Mucosa of rectum (tissue), 2 donors: ENCODE measurements at regions not wholly inside any gene's neighbourhood (a gene's known extent, or its start where the extent isn't known, plus 50 kb on each side); places are given as distances from the start of the nearest gene placed in this dataset.
"Not testable (repeated sequence)": the region's sequence is repeated elsewhere in the genome, so short reads cannot be mapped to it uniquely, and the experiment has no call there.

ENCODE experiments used
- H3K27ac ChIP-seq, 2 donors: one replicate each; pipeline ENCODE4 v1.7.0; 2013; ENCODE audit warnings: inconsistent platforms in 2 of 2, low read depth in 2 of 2, low read length in 2 of 2
- H3K27me3 ChIP-seq, 2 donors: one replicate each; pipeline ENCODE4 v1.7.0; 2013; ENCODE audit warnings: low read length in 2 of 2; ENCODE audit not compliant: control insufficient read depth in 2 of 2, insufficient read depth in 2 of 2
- H3K36me3 ChIP-seq, 2 donors: one replicate each; pipeline ENCODE4 v1.7.0; 2013; ENCODE audit warnings: low read length in 2 of 2; ENCODE audit not compliant: control insufficient read depth in 2 of 2, insufficient read depth in 2 of 2
- H3K4me1 ChIP-seq, 2 donors: one replicate each; pipeline ENCODE4 v1.7.0; 2013; ENCODE audit warnings: low read length in 2 of 2, mild to moderate bottlenecking in 1 of 2; ENCODE audit not compliant: control insufficient read depth in 2 of 2, insufficient read depth in 2 of 2
- H3K4me3 ChIP-seq, 2 donors: one replicate each; pipeline ENCODE4 v1.7.0; 2013; ENCODE audit warnings: low read length in 2 of 2
- H3K9ac ChIP-seq, 2 donors: one replicate each; pipeline ENCODE4 v1.7.0; 2013; ENCODE audit warnings: low read length in 2 of 2, low read depth in 1 of 2, mild to moderate bottlenecking in 1 of 2
- H3K9me3 ChIP-seq, 2 donors: one replicate each; pipeline ENCODE4 v1.7.0; 2013; ENCODE audit warnings: low read length in 2 of 2; ENCODE audit not compliant: control insufficient read depth in 2 of 2
- donor health status: healthy.
- donor health status: Normal muscosa, but diverticular disease.

- H3K27ac ChIP-seq = no peak overlapping the region
- H3K4me3 ChIP-seq = no peak overlapping the region
- H3K9ac ChIP-seq = no peak overlapping the region
- peaks cover 0 to 3% of the 10 kb centered on the region in 2 donors for H3K27me3 ChIP-seq
- no peaks in the 10 kb centered on the region for H3K4me1 ChIP-seq
- no peaks in the 10 kb centered on the region for H3K36me3 ChIP-seq
- peaks cover 0 to 8% of the 10 kb centered on the region in 2 donors for H3K9me3 ChIP-seq
These were observed 94.3 kb downstream of the ASB1 start for GRCh38 chr2:238521002-238521401.

GRCh38 chr2:238521870-238522269, 95.1 kb downstream of the ASB1 start:
- peaks cover 0 to 6% of the 10 kb centered on the region in 2 donors for H3K9me3 ChIP-seq
- H3K4me1 ChIP-seq = no peaks in the 10 kb centered on the region
- no peaks in the 10 kb centered on the region for H3K36me3 ChIP-seq
- no peak overlapping the region for H3K27ac ChIP-seq
- peaks cover 0 to 3% of the 10 kb centered on the region in 2 donors for H3K27me3 ChIP-seq
- no peak overlapping the region for H3K9ac ChIP-seq
- no peak overlapping the region for H3K4me3 ChIP-seq

- Histone ChIP-seq H3K27me3 (peaks cover 0 to 3% of the 10 kb centered on the region in 2 donors), H3K4me3 (no peak overlapping the region), H3K9ac (no peak overlapping the region), H3K36me3 (no peaks in the 10 kb centered on the region), H3K9me3 (no peaks in the 10 kb centered on the region), H3K4me1 (no peaks in the 10 kb centered on the region), H3K27ac (no peak overlapping the region)
These were observed 96.7 kb downstream of the ASB1 start for GRCh38 chr2:238523158-238524110.

- H3K4me3 ChIP-seq = no peak overlapping the region
- H3K4me1 ChIP-seq = no peaks in the 10 kb centered on the region
- H3K36me3 ChIP-seq = no peaks in the 10 kb centered on the region
- no peak overlapping the region for H3K9ac ChIP-seq
- no peaks in the 10 kb centered on the region for H3K9me3 ChIP-seq
- H3K27me3 ChIP-seq = peaks cover 0 to 3% of the 10 kb centered on the region in 2 donors
- H3K27ac ChIP-seq = no peak overlapping the region
These were observed 97.8 kb downstream of the ASB1 start for GRCh38 chr2:238524426-238524983.

GRCh38 chr2:238525990-238526389, 99.3 kb downstream of the ASB1 start:
- Histone ChIP-seq H3K27me3 (peaks cover 0 to 3% of the 10 kb centered on the region in 2 donors), H3K36me3 (no peaks in the 10 kb centered on the region), H3K4me1 (no peaks in the 10 kb centered on the region), H3K27ac (no peak overlapping the region), H3K9ac (no peak overlapping the region), H3K9me3 (no peaks in the 10 kb centered on the region), H3K4me3 (no peak overlapping the region)

- Histone ChIP-seq H3K36me3 (no peaks in the 10 kb centered on the region), H3K4me1 (no peaks in the 10 kb centered on the region), H3K27me3 (peaks cover 0 to 3% of the 10 kb centered on the region in 2 donors), H3K27ac (no peak overlapping the region), H3K9ac (no peak overlapping the region), H3K9me3 (no peaks in the 10 kb centered on the region), H3K4me3 (no peak overlapping the region)
These were observed 100.8 kb downstream of the ASB1 start for GRCh38 chr2:238527565-238527964.

GRCh38 chr2:238528953-238529781, 102.4 kb downstream of the ASB1 start:
- no peak overlapping the region for H3K9ac ChIP-seq
- H3K27me3 ChIP-seq = no peaks in the 10 kb centered on the region
- no peaks in the 10 kb centered on the region for H3K4me1 ChIP-seq
- no peak overlapping the region for H3K4me3 ChIP-seq
- no peaks in the 10 kb centered on the region for H3K9me3 ChIP-seq
- no peaks in the 10 kb centered on the region for H3K36me3 ChIP-seq
- no peak overlapping the region for H3K27ac ChIP-seq

GRCh38 chr2:238531017-238531645, 104.4 kb downstream of the ASB1 start:
- not testable (repeated sequence) for H3K4me1 ChIP-seq, H3K27me3 ChIP-seq, H3K9me3 ChIP-seq

GRCh38 chr2:238543732-238544131, 117.0 kb downstream of the ASB1 start:
- not testable (repeated sequence) for H3K4me3 ChIP-seq, H3K27ac ChIP-seq, H3K27me3 ChIP-seq, H3K9ac ChIP-seq, H3K9me3 ChIP-seq, H3K4me1 ChIP-seq, H3K36me3 ChIP-seq

More at GRCh38 chr2:238531017-238531645, 104.4 kb downstream of the ASB1 start:
- not testable (repeated sequence) for H3K36me3 ChIP-seq, H3K27ac ChIP-seq, H3K9ac ChIP-seq, H3K4me3 ChIP-seq
